ENCODE measurements at regions not wholly inside any gene's neighbourhood (a gene's known extent, or its start where the extent isn't known, plus 50 kb on each side); places are given as distances from the start of the nearest gene placed in this dataset.
"Not testable (repeated sequence)": the region's sequence is repeated elsewhere in the genome, so short reads cannot be mapped to it uniquely, and the experiment has no call there.

DNA sequence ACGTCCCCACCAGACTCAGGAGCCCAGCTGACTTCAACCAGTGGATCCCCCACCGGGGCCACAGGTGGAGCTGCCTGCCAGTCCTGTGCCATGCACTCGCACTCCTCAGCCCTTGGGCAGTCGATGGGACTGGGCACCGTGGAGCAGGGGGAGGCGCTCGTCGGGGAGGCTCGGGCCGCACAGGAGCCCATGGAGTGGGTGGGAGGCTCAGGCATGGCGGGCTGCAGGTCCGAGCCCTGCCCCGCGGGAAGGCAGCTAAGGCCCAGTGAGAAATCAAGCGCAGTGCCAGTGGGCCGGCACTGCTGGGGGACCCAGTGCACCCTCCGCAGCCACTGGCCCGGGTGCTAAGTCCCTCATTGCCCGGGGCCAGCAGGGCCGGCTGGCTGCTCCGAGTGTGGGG, 52.3 kb upstream of the LRRC30 start:
- DNase-seq (ENCODE audit: low spot score); FAIRE-seq: not testable (repeated sequence)

DNA sequence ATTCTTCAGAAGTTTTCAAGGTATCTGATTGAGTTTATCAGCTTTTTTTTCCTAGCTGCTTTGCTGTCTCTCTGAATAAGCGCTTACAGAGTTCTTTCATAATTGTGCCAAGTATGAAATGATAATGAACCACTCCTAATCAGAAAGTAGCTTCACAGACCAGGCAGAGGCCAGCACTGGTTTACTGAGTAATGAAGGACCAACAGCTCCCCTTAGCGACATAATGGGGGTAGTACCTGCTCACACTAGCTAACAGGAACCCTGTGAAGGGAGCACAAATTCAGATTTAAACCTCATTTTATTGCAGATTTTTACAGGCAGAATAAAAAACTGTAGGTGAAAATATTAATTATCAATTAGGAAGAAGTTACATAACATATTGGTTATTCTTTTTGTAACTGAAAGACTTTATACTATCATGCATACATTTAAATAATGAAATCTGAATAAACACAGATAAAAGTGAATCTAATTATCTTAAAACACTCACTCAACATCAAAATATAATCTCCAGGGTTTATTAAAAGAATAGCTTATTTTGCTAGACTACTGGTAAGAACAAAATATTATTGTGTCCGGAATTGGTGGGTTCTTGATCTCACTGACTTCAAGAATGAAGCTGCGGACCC, 53.7 kb upstream of the LRRC30 start:
- no peak for FAIRE-seq
- DNase-seq (ENCODE audit: low spot score): peak; percentile 34

DNA sequence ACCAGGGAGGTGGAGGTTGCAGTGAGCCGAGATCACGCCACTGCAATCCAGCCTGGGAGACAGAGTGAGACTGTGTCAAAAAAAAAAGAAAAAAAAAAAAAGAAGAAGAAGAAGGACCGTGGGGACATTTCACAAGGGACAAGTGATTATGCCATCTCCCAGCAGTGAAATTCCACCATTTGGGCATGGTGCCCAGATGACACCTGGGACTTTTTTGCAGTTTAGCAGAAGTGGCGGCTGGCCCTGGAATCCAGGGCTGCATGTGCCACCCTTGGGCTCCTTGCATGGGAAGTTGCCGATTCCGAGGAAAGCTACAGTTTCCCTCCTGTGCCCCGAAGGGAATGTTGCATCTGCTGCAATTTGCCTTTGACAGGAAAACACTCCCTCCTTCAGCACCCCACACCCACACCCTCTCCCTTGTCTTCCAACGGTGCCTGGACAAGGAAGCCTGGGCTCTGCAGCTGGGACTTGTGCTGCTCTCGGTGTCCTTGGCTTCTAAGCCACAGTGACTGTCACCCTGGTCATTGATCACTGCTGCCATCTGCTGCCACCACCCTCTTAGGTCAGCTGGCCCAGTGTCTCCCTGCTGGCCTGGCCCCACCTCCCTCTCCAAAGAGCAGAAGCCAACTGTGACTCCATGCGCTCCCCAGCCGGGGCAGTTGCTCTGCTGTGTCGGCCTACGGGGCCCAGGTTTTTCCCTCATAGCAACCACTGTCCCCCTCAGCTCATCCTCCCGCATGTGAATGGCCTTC, 56.4 kb upstream of the LRRC30 start:
- no peak for FAIRE-seq
- DNase-seq (ENCODE audit: low spot score): no peak

DNA sequence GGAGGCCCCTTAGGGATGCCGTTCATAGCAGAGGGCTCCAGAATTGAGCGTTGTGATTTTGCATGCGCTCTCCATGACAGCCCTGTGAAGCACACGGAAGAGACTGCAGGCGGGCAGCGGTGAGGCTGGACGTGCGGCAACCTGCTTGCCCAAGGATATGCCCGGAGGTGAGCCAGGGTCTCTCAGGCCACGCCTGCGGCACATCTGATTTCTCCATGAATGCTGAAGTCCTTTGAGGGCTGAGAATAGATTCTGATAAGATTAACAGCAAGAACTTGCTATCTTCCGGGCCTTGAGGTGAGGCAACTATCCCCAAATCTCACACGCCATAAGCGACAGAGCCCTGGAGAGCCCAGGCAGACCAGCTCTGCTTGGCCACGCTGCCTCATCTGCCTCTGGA, 55.6 kb upstream of the LAMA1 start:
- DNase-seq (ENCODE audit: low spot score) (no peak), FAIRE-seq (no peak)

DNA sequence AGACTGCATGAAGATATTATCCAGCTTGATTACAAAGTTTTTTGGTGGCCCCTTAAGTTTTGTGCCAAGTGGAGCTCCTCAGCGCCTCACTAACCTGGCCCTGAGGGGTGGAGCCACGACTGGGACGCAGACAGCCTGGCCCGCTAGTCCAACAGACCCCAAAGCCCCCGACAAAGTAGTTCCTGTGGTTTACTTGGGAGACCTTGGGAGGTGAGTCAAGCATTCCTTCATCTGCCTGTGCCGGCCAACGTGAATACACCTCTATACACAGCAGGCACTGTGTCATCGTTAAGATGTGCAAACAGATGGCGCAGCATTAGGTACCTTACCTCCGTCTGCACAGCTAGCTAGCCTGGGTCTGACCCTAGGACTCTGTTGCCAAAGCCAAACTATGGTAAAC, 55.0 kb upstream of the LAMA1 start:
- no peak for FAIRE-seq

DNA sequence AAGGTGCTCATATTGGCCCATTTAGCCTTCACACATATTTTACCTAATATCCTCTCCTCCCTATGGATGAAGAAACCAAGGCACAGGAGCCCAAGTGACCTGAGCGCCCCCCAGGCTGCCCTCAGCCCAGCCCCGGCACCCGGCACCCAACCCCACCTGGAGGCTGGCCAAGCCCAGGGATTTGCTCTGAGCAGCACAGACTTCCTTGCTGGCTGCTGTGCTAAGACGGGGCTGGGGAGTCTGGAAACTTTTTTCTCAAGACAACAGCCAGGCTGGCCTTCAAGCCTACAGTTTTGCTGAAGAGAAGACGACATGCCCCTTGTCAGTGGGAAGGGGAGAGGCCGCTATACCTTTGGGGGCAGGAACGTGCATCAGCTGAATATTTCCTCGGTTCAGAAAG, 52.7 kb upstream of the LAMA1 start:
- no peak for FAIRE-seq
- DNase-seq (ENCODE audit: low spot score): no peak

More for the DNA sequence above, 55.0 kb upstream of the LAMA1 start:
- no peak for DNase-seq (ENCODE audit: low spot score)

DNA sequence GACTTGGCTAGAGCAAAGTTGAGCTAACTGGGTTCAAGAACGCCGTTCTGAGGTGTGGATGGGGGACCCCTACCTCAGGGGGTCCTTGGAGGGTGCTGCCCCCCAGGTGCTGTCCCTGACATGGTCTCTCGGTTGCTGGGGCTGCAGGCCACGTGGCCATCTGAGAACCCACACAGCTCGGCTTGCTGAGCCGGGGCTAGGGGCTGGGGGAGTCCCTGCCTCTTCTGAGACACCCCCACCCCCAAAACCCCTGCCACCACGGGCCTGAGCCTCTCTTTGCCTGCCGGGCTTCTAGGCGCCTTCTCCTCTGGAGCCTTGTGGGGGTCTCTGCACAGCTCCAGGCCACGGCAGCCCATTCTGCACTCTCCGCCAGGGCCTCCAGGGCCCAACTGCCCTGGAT, 52.0 kb upstream of the LAMA1 start:
- DNase-seq (ENCODE audit: low spot score): no peak
- FAIRE-seq: no peak

DNA sequence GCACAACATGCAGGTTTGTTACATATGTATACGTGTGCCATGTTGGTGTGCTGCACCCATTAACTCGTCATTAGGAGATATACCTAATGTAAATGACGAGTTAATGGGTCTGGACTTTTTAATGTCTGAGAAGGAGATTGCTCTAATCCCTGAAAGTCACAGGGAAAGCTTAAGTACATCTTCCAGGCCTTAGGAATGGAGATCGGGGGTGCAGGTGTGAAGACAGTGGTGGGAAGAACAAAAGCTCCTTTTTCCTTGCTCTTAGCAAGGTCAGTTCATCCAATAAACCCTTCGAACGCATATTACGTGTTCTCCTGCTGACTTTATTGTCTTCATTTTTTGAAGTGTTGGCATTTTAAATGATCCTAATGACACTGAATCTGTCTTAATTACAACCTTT, 50.8 kb upstream of the LAMA1 start:
- FAIRE-seq (no peak), DNase-seq (ENCODE audit: low spot score) (no peak)
